ENCODE measurements at regions not wholly inside any gene's neighbourhood (a gene's known extent, or its start where the extent isn't known, plus 50 kb on each side); places are given as distances from the start of the nearest gene placed in this dataset.

- TF ChIP-seq TEAD4 (CRISPR knock-in tag; IDR thresholded peaks at IDR 0.05) (no peak), CTCF (IDR thresholded peaks at IDR 0.05) (no peak), ZNF232 (CRISPR knock-in tag; IDR thresholded peaks at IDR 0.05) (no peak), ETV6 (CRISPR knock-in tag; IDR thresholded peaks at IDR 0.05) (no peak), ZSCAN18 (CRISPR knock-in tag; IDR thresholded peaks at IDR 0.05) (no peak), JAZF1 (CRISPR knock-in tag; IDR thresholded peaks at IDR 0.05) (no peak), ESRRA (CRISPR knock-in tag; IDR thresholded peaks at IDR 0.05; ENCODE audit: borderline replicate concordance) (no peak), ZNF416 (CRISPR knock-in tag; IDR thresholded peaks at IDR 0.05) (no peak)
These were observed 132.5 kb upstream of the ARGLU1 start for GRCh38 chr13:106700439-106700838.
